ENCODE measurements at regions not wholly inside any gene's neighbourhood (a gene's known extent, or its start where the extent isn't known, plus 50 kb on each side); places are given as distances from the start of the nearest gene placed in this dataset.

DNA sequence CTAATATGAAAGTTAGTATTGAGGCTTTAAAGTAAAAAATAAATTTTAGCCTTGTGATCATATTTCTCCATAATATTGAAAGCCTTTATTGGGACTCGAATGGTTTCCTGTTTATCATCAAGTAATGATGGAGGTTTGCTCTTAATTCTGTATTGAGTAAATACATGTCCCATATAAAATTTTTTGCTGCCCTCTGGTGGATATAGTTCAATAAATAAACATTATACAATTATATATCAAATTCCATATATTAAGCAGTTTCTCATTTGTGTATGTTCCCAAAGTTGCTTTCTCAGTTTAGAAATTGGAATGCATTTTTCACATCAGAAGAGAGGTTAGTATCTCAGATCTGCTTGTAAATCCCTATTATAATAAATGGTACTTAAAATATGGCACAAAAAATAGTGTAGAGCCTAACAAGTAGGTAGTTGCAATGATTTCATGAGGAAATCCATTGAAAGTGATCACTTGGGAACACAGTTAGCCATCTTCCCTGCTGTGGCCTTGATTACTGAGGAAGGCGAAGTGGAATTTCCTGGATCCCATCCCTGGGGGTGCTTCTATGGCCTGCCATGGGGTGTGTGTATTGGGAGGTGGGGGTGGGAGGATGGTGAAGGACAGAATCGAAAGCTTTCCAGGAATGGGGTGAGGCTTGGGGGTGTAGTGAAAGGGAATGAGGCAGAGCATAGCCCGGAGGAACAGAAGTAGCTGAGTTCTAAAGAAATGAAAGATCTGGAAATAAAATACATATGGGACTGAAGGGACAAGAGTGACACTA lies 84.1 kb upstream of the C21orf91 start:
- no peak for DNase-seq (ENCODE audit: low read depth in 1 of 2, low spot score in 2 of 2)
- CTCF ChIA-PET (ENCODE audit: partially characterized antibody): interaction anchor here (1.0 to 2.9 kb wide), 6 partner anchors 13 to 224 kb away, joined by 3 to 24 read pairs (median 4); no protein-coding TSS in a partner anchor

More for the DNA sequence above, 84.1 kb upstream of the C21orf91 start:
- H4K91ac ChIP-seq (replicated peaks; ENCODE audit: insufficient read length, low read length): no peak overlapping the region
- no peak overlapping the region for H4K5ac ChIP-seq (ENCODE audit: insufficient read length, low read depth, low read length)
- H3K79me2 ChIP-seq (ENCODE audit: control insufficient read depth in 1 of 2, insufficient read depth in 2 of 2, low read length in 2 of 2): no peaks in the 10 kb centered on the region
- H3K23me2 ChIP-seq (ENCODE audit: low read depth, low read length): no peaks in the 10 kb centered on the region
- H3K4me2 ChIP-seq (ENCODE audit: insufficient read depth in 1 of 2, low read depth in 2 of 2, low read length in 2 of 2): peak overlapping the region in 1 of 2 experiments; percentile 14; a peak in 1 of 4 replicates
- H3K4me1 ChIP-seq (replicated peaks in 1 of 4; ENCODE audit: control insufficient read depth in 3 of 4, insufficient read depth in 4 of 4, low read length in 3 of 4): peaks cover 0 to 4% (median 2%) of the 10 kb centered on the region in 4 experiments; a peak in 3 of 7 replicates
- H3K9ac ChIP-seq (replicated peaks in 1 of 4; ENCODE audit: extremely low read depth in 1 of 4, low read depth in 3 of 4, low read length in 3 of 4): no peak overlapping the region
- no peak overlapping the region for H3K4ac ChIP-seq (replicated peaks; ENCODE audit: insufficient read length, low read depth, low read length)
- no peak overlapping the region for H2BK5ac ChIP-seq (ENCODE audit: low read depth, low read length)
- H3K14ac ChIP-seq (ENCODE audit: insufficient read length): no peak overlapping the region
- H2BK12ac ChIP-seq (ENCODE audit: low read depth, low read length): no peak overlapping the region
- no peaks in the 10 kb centered on the region for H3K27me3 ChIP-seq (replicated peaks in 1 of 4; ENCODE audit: control insufficient read depth in 3 of 4, extremely low read depth in 1 of 4, insufficient read depth in 3 of 4, low read length in 3 of 4)
- no peaks in the 10 kb centered on the region for H4K20me1 ChIP-seq (replicated peaks in 1 of 2; ENCODE audit: control insufficient read depth in 1 of 2, insufficient read depth in 2 of 2, low read length in 2 of 2)
- H2BK20ac ChIP-seq (ENCODE audit: low read length): no peak overlapping the region
- H2AK5ac ChIP-seq (ENCODE audit: low read depth, low read length): no peak overlapping the region
- H3K36me3 ChIP-seq (ENCODE audit: control insufficient read depth in 2 of 4, insufficient read depth in 4 of 4, low read length in 3 of 4): no peaks in the 10 kb centered on the region; a peak in 1 of 8 replicates
- no peak overlapping the region for H2AFZ ChIP-seq (ENCODE audit: low read length)
- no peak overlapping the region for H2BK120ac ChIP-seq (replicated peaks; ENCODE audit: low read depth, low read length)
- no peak for FAIRE-seq
- no peak for TF ChIP-seq KDM4A (IDR thresholded peaks at IDR 0.05; ENCODE audit: low read depth, low read length, severe bottlenecking)
- TF ChIP-seq SAP30 (IDR thresholded peaks at IDR 0.05; ENCODE audit: insufficient read depth, insufficient replicate concordance, low read length): no peak
- TF ChIP-seq SP1 (IDR thresholded peaks at IDR 0.05; ENCODE audit: low read depth, low read length): no peak
- TF ChIP-seq NANOG (IDR thresholded peaks at IDR 0.05; ENCODE audit: insufficient read depth, low read depth, low read length, poor library complexity, severe bottlenecking): peak; percentile 46
- no peak for TF ChIP-seq JUN (IDR thresholded peaks at IDR 0.05; ENCODE audit: low read depth, low read length)
- no peak for TF ChIP-seq KDM1A (IDR thresholded peaks at IDR 0.05; ENCODE audit: borderline replicate concordance, low read length)
- 0 out of 2 replicates have a peak overlapping the region, but pooled peaks have one; percentile 6 for H3K18ac ChIP-seq (ENCODE audit: extremely low read depth, low read length)
- H3K56ac ChIP-seq (replicated peaks; ENCODE audit: insufficient read length, low read depth, low read length): no peak overlapping the region
- WGBS, 2 experiments (ENCODE audit: extremely low coverage in 1 of 2, insufficient coverage in 1 of 2, insufficient read length in 1 of 2, insufficient replicate concordance in 2 of 2, low coverage in 1 of 2, low lambda C conversion rate in 2 of 2, missing lambda C conversion rate in 1 of 2): 82% methylated on average over 4 of the region's 4 CpGs; no CpG with 5 or more reads in 1 of the 2 experiments
- no peak overlapping the region for H4K8ac ChIP-seq (ENCODE audit: extremely low read depth, insufficient read depth, low read length)
- POLR2A ChIA-PET (ENCODE audit: partially characterized antibody): no interaction called here
- H3K4me3 ChIP-seq (ENCODE audit: extremely low read depth in 1 of 4, insufficient read depth in 2 of 4, low read depth in 3 of 4, low read length in 4 of 4): no peak overlapping the region
- peaks cover 0 to 5% of the 10 kb centered on the region in 2 experiments; a peak in 1 of 4 replicates for H3K9me3 ChIP-seq (ENCODE audit: insufficient read depth in 2 of 2, low read depth in 1 of 2, low read length in 1 of 2)
- no peaks in the 10 kb centered on the region for H3K79me1 ChIP-seq (ENCODE audit: low read depth, low read length)
- no peak overlapping the region for H2BK15ac ChIP-seq (ENCODE audit: low read length)
- no peak overlapping the region for H3K27ac ChIP-seq (ENCODE audit: low read depth, low read length)
- H3K23ac ChIP-seq (ENCODE audit: insufficient read length): no peak overlapping the region
